ENCODE measurements at regions not wholly inside any gene's neighbourhood (a gene's known extent, or its start where the extent isn't known, plus 50 kb on each side); places are given as distances from the start of the nearest gene placed in this dataset.
"Not testable (repeated sequence)": the region's sequence is repeated elsewhere in the genome, so short reads cannot be mapped to it uniquely, and the experiment has no call there.

- not testable (repeated sequence) for H3F3A ChIP-seq (ENCODE audit: control insufficient read depth, insufficient read depth); H3K9me2 ChIP-seq (replicated peaks; ENCODE audit: control insufficient read depth, low read length); H3K4me1 ChIP-seq (ENCODE audit: control insufficient read depth, low read length); H3K27ac ChIP-seq (ENCODE audit: low read depth, low read length); H3K36me3 ChIP-seq (ENCODE audit: control insufficient read depth, low read length); H3K4me2 ChIP-seq (ENCODE audit: low read length); H3K9me3 ChIP-seq (ENCODE audit: control insufficient read depth, insufficient read depth, low read length); H3K79me2 ChIP-seq (ENCODE audit: control insufficient read depth, low read length); H4K20me1 ChIP-seq (ENCODE audit: control insufficient read depth, insufficient read depth, low read depth, low read length); H3K4me3 ChIP-seq (ENCODE audit: low read length); H3K27me3 ChIP-seq (ENCODE audit: control insufficient read depth, low read length)
Measured at GRCh38 chr2:89237783-89238182, 546.3 kb downstream of the RPIA start.

DNA sequence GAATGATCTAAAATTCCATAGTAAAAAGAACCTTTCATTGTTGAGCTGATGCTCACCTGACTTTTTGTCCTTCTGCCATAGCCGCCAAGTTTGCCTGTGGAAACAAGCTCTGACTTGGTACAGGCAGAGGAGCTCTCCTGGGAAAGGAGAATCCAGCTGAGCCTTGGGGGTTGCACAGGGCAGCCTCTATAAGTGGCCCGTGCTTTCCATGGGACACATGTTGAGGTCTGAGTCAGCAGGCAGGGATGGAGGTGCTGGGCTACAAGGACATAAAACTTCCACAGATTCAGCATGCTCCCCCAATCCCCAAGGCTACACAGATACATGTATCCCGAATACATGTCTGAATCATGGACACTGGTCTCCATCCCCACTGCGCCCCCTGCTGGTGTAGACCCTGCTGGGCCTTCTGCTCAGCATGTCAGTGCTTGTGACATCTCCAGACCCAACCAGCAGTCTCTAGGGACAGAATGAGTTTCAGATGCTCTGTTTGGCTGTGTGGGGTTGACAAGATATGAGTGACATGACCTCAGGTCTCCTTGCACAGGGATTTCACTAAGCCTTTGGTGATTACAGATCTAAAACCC is 551.7 kb downstream of the RPIA start:
- not testable (repeated sequence) for H3K27ac ChIP-seq (ENCODE audit: low read depth, low read length); H3K9me3 ChIP-seq (ENCODE audit: control insufficient read depth, insufficient read depth, low read length); H3K9me2 ChIP-seq (replicated peaks; ENCODE audit: control insufficient read depth, low read length); H3K27me3 ChIP-seq (ENCODE audit: control insufficient read depth, low read length); H3K36me3 ChIP-seq (ENCODE audit: control insufficient read depth, low read length); H3K79me2 ChIP-seq (ENCODE audit: control insufficient read depth, low read length); H3F3A ChIP-seq (ENCODE audit: control insufficient read depth, insufficient read depth); H3K4me3 ChIP-seq (ENCODE audit: low read length); H4K20me1 ChIP-seq (ENCODE audit: control insufficient read depth, insufficient read depth, low read depth, low read length)
- H3K4me1 ChIP-seq (ENCODE audit: control insufficient read depth, low read length): peaks cover 23% of the 10 kb centered on the region
- TF ChIP-seq, protein P1, sequence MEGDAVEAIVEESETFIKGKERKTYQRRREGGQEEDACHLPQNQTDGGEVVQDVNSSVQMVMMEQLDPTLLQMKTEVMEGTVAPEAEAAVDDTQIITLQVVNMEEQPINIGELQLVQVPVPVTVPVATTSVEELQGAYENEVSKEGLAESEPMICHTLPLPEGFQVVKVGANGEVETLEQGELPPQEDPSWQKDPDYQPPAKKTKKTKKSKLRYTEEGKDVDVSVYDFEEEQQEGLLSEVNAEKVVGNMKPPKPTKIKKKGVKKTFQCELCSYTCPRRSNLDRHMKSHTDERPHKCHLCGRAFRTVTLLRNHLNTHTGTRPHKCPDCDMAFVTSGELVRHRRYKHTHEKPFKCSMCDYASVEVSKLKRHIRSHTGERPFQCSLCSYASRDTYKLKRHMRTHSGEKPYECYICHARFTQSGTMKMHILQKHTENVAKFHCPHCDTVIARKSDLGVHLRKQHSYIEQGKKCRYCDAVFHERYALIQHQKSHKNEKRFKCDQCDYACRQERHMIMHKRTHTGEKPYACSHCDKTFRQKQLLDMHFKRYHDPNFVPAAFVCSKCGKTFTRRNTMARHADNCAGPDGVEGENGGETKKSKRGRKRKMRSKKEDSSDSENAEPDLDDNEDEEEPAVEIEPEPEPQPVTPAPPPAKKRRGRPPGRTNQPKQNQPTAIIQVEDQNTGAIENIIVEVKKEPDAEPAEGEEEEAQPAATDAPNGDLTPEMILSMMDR (IDR thresholded peaks at IDR 0.05; ENCODE audit: low read depth, low read length, poor library complexity, severe bottlenecking): peak; percentile 48
- 0 out of 2 replicates have a peak overlapping the region, but pooled peaks have one; percentile 11 for H3K4me2 ChIP-seq (ENCODE audit: low read length)

- H3K9me2 ChIP-seq (replicated peaks; ENCODE audit: control insufficient read depth, low read length); H3K27me3 ChIP-seq (ENCODE audit: control insufficient read depth, low read length); H3K79me2 ChIP-seq (ENCODE audit: control insufficient read depth, low read length); H3F3A ChIP-seq (ENCODE audit: control insufficient read depth, insufficient read depth); H4K20me1 ChIP-seq (ENCODE audit: control insufficient read depth, insufficient read depth, low read depth, low read length); H3K9me3 ChIP-seq (ENCODE audit: control insufficient read depth, insufficient read depth, low read length); H3K36me3 ChIP-seq (ENCODE audit: control insufficient read depth, low read length): not testable (repeated sequence)
- Histone ChIP-seq H3K4me3 (ENCODE audit: low read length) (peak overlapping the region; percentile 39), H3K27ac (ENCODE audit: low read depth, low read length) (peak overlapping the region; percentile 28), H3K4me1 (ENCODE audit: control insufficient read depth, low read length) (peaks cover 23% of the 10 kb centered on the region), H3K4me2 (ENCODE audit: low read length) (peak overlapping the region; percentile 48)
Measured at GRCh38 chr2:89244407-89244806, 552.9 kb downstream of the RPIA start.

- H3K4me1 ChIP-seq (ENCODE audit: control insufficient read depth, low read length): peaks cover 23% of the 10 kb centered on the region
- not testable (repeated sequence) for H3K79me2 ChIP-seq (ENCODE audit: control insufficient read depth, low read length); H3K36me3 ChIP-seq (ENCODE audit: control insufficient read depth, low read length); H3F3A ChIP-seq (ENCODE audit: control insufficient read depth, insufficient read depth); H3K27me3 ChIP-seq (ENCODE audit: control insufficient read depth, low read length); H3K9me3 ChIP-seq (ENCODE audit: control insufficient read depth, insufficient read depth, low read length); H4K20me1 ChIP-seq (ENCODE audit: control insufficient read depth, insufficient read depth, low read depth, low read length); H3K9me2 ChIP-seq (replicated peaks; ENCODE audit: control insufficient read depth, low read length)
- H3K27ac ChIP-seq (ENCODE audit: low read depth, low read length): peak overlapping the region; percentile 75
- H3K4me3 ChIP-seq (ENCODE audit: low read length): peak overlapping the region; percentile 61
- peak overlapping the region; percentile 58 for H3K4me2 ChIP-seq (ENCODE audit: low read length)
Measured at GRCh38 chr2:89245478-89245877, 554.0 kb downstream of the RPIA start.

- peaks cover 23% of the 10 kb centered on the region for H3K4me1 ChIP-seq (ENCODE audit: control insufficient read depth, low read length)
- H4K20me1 ChIP-seq (ENCODE audit: control insufficient read depth, insufficient read depth, low read depth, low read length); H3K27me3 ChIP-seq (ENCODE audit: control insufficient read depth, low read length); H3K79me2 ChIP-seq (ENCODE audit: control insufficient read depth, low read length); H3K36me3 ChIP-seq (ENCODE audit: control insufficient read depth, low read length); H3K9me2 ChIP-seq (replicated peaks; ENCODE audit: control insufficient read depth, low read length); H3F3A ChIP-seq (ENCODE audit: control insufficient read depth, insufficient read depth); H3K9me3 ChIP-seq (ENCODE audit: control insufficient read depth, insufficient read depth, low read length): not testable (repeated sequence)
- peak overlapping the region; percentile 75 for H3K27ac ChIP-seq (ENCODE audit: low read depth, low read length)
- peak overlapping the region; percentile 58 for H3K4me2 ChIP-seq (ENCODE audit: low read length)
- peak overlapping the region; percentile 61 for H3K4me3 ChIP-seq (ENCODE audit: low read length)
Measured at GRCh38 chr2:89246027-89246426, 554.6 kb downstream of the RPIA start.

DNA sequence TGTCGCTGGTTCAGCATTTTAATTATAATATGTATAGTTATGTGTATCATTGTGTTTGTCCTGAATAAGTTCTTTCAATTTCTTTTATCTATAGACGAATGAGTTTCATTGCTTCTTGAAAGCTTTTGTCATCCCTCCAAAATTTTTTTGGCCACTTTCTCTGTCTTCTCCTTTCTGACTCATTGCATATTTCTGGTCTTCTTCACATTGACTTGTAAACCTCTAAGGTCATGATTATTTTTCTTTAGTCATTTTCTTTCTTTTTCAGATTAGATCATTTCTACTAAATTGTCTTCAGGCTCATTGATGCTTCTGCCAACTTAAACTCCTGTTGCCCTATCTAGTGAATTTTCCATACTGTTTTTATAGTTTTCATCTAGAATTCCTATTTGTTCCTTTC is 555.1 kb downstream of the RPIA start:
- not testable (repeated sequence) for H3F3A ChIP-seq (ENCODE audit: control insufficient read depth, insufficient read depth); H3K4me3 ChIP-seq (ENCODE audit: low read length); H3K27me3 ChIP-seq (ENCODE audit: control insufficient read depth, low read length); H4K20me1 ChIP-seq (ENCODE audit: control insufficient read depth, insufficient read depth, low read depth, low read length); H3K9me2 ChIP-seq (replicated peaks; ENCODE audit: control insufficient read depth, low read length); H3K79me2 ChIP-seq (ENCODE audit: control insufficient read depth, low read length); H3K36me3 ChIP-seq (ENCODE audit: control insufficient read depth, low read length); H3K9me3 ChIP-seq (ENCODE audit: control insufficient read depth, insufficient read depth, low read length)
- H3K27ac ChIP-seq (ENCODE audit: low read depth, low read length): peak overlapping the region; percentile 75
- peak overlapping the region; percentile 58; the same call in 1 of the 2 replicates for H3K4me2 ChIP-seq (ENCODE audit: low read length)
- H3K4me1 ChIP-seq (ENCODE audit: control insufficient read depth, low read length): peaks cover 23% of the 10 kb centered on the region

DNA sequence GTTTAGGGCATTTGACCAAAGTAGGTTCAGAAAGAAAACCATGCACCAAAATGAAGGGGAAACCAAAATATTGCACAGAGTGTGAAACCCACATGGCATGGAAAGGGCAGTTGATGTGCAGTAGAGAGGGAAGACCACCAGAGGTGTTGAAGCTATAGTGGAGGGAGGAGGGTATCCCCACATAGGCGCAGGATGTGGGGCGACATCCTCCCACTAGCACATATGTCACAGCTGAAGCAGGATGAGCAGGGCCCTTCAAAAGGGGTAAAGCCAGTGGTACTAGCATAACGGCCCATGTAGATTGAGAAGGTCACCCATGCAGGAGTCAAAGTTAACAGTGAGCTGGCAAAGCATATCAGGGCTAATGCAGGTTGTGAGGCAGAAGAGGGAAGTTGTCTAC is 563.5 kb downstream of the RPIA start:
- not testable (repeated sequence) for H3K4me3 ChIP-seq (ENCODE audit: low read length); H3F3A ChIP-seq (ENCODE audit: control insufficient read depth, insufficient read depth); H3K27ac ChIP-seq (ENCODE audit: low read depth, low read length); H3K9me2 ChIP-seq (replicated peaks; ENCODE audit: control insufficient read depth, low read length); H3K4me2 ChIP-seq (ENCODE audit: low read length); H3K9me3 ChIP-seq (ENCODE audit: control insufficient read depth, insufficient read depth, low read length); H3K36me3 ChIP-seq (ENCODE audit: control insufficient read depth, low read length); H3K27me3 ChIP-seq (ENCODE audit: control insufficient read depth, low read length); H3K79me2 ChIP-seq (ENCODE audit: control insufficient read depth, low read length); H4K20me1 ChIP-seq (ENCODE audit: control insufficient read depth, insufficient read depth, low read depth, low read length); H3K4me1 ChIP-seq (ENCODE audit: control insufficient read depth, low read length)

DNA sequence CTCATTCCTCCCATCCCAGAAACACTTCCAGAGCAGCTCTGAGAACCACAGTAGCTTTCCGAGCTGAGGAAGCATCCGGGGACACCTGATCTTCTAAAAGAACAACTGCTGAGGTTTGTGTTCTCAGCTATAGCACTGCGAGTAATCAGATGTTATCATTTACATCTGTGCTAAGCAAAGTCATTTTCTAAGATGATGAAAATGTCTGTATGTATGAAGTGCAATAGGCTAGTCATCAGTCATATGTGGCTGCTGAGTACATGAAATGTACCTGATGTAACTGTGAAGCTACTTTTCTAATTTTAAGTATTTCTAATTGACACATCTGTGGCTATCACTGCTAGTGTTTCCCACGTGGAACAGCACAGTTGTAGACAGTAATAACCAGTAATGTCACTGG is 582.0 kb downstream of the RPIA start:
- H3K4me3 ChIP-seq (ENCODE audit: low read length); H3K79me2 ChIP-seq (ENCODE audit: control insufficient read depth, low read length); H3K27me3 ChIP-seq (ENCODE audit: control insufficient read depth, low read length); H4K20me1 ChIP-seq (ENCODE audit: control insufficient read depth, insufficient read depth, low read depth, low read length); H3K36me3 ChIP-seq (ENCODE audit: control insufficient read depth, low read length); H3F3A ChIP-seq (ENCODE audit: control insufficient read depth, insufficient read depth); H3K9me2 ChIP-seq (replicated peaks; ENCODE audit: control insufficient read depth, low read length); H3K9me3 ChIP-seq (ENCODE audit: control insufficient read depth, insufficient read depth, low read length); H3K4me2 ChIP-seq (ENCODE audit: low read length); H3K27ac ChIP-seq (ENCODE audit: low read depth, low read length): not testable (repeated sequence)
- H3K4me1 ChIP-seq (ENCODE audit: control insufficient read depth, low read length): peaks cover 11% of the 10 kb centered on the region

Measured in DOHH2 (cell line).